ENCODE measurements at regions not wholly inside any gene's neighbourhood (a gene's known extent, or its start where the extent isn't known, plus 50 kb on each side); places are given as distances from the start of the nearest gene placed in this dataset.
A peak's percentile ranks its signal among the peaks of the same experiment; 100 is the strongest.
"Not testable (repeated sequence)": the region's sequence is repeated elsewhere in the genome, so short reads cannot be mapped to it uniquely, and the experiment has no call there.

DNA sequence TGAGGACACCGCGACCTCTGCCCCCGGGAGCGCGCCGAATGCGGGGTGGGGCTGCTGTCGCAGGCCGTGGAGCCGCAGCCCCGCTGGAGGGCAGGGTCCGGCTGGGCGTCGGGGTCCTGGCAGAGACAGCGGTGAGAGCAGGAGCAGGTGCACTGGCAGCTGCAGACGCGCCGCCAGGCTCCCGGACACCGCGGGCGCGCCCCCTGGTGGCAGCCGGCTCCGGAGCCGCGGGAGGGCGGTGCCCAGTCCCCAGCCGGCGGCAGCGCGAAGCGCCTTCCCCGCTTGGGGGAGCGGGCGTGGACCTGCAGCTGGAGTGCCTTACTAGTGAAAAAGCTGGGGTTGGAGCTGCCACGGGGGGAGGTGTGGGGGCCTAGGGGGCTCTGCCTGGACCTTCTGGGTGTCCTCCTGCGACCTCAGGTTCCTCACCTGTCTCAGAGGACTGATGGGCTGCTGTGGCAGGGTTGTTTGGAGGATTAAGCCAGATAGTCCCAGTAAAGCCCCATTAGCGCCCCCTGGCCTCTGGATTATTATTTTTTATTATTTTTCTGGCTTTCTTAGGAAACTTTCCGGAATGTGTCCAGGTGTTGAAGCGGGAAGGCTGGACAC, 274.2 kb downstream of the CCDC74A start:
- TF ChIP-seq, protein P1, sequence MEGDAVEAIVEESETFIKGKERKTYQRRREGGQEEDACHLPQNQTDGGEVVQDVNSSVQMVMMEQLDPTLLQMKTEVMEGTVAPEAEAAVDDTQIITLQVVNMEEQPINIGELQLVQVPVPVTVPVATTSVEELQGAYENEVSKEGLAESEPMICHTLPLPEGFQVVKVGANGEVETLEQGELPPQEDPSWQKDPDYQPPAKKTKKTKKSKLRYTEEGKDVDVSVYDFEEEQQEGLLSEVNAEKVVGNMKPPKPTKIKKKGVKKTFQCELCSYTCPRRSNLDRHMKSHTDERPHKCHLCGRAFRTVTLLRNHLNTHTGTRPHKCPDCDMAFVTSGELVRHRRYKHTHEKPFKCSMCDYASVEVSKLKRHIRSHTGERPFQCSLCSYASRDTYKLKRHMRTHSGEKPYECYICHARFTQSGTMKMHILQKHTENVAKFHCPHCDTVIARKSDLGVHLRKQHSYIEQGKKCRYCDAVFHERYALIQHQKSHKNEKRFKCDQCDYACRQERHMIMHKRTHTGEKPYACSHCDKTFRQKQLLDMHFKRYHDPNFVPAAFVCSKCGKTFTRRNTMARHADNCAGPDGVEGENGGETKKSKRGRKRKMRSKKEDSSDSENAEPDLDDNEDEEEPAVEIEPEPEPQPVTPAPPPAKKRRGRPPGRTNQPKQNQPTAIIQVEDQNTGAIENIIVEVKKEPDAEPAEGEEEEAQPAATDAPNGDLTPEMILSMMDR (IDR thresholded peaks at IDR 0.05): peak; percentile 32 to 74 (median 46)
- TF ChIP-seq POLR2AphosphoS5 (IDR thresholded peaks at IDR 0.05; ENCODE audit: insufficient read depth in 1 of 2, low read depth in 1 of 2); POLR2A (IDR thresholded peaks at IDR 0.05): not testable (repeated sequence)
